Subcutaneous abdominal adipose tissue (tissue), 5 donors: ENCODE measurements at regions not wholly inside any gene's neighbourhood (a gene's known extent, or its start where the extent isn't known, plus 50 kb on each side); places are given as distances from the start of the nearest gene placed in this dataset.

Source experiments
- H3K27ac ChIP-seq: one replicate; pipeline ENCODE4 v1.7.0; 2013; ENCODE audit warnings: low read depth, mild to moderate bottlenecking, inconsistent platforms, low read length, moderate library complexity
- H3K27me3 ChIP-seq, 5 donors: one replicate each; pipeline ENCODE4 v1.7.0; 2013; ENCODE audit warnings: low read length in 5 of 5, inconsistent platforms in 1 of 5; ENCODE audit not compliant: control insufficient read depth in 5 of 5, insufficient read depth in 4 of 5
- H3K36me3 ChIP-seq, 5 donors: one replicate each; pipeline ENCODE4 v1.7.0; 2013; ENCODE audit warnings: low read length in 5 of 5; ENCODE audit not compliant: control insufficient read depth in 5 of 5, insufficient read depth in 5 of 5
- H3K4me1 ChIP-seq, 5 donors: one replicate each; pipeline ENCODE4 v1.7.0; 2013; ENCODE audit warnings: low read length in 5 of 5, mild to moderate bottlenecking in 3 of 5, moderate library complexity in 1 of 5; ENCODE audit not compliant: control insufficient read depth in 5 of 5, insufficient read depth in 5 of 5
- H3K4me3 ChIP-seq, 5 donors: one replicate each; pipeline ENCODE4 v1.7.0; 2013; ENCODE audit warnings: low read length in 5 of 5, low read depth in 1 of 5
- H3K9ac ChIP-seq, 5 donors: one replicate each; pipeline ENCODE4 v1.7.0; 2013; ENCODE audit warnings: low read length in 5 of 5, mild to moderate bottlenecking in 4 of 5, moderate library complexity in 3 of 5
- H3K9me3 ChIP-seq, 5 donors: one replicate each; pipeline ENCODE4 v1.7.0; 2013; ENCODE audit warnings: low read length in 5 of 5; ENCODE audit not compliant: control insufficient read depth in 5 of 5
- donor health status: healthy.
- donor health status: healthy.
- donor health status: healthy.
- donor health status: healthy.
- donor health status: healthy.

DNA sequence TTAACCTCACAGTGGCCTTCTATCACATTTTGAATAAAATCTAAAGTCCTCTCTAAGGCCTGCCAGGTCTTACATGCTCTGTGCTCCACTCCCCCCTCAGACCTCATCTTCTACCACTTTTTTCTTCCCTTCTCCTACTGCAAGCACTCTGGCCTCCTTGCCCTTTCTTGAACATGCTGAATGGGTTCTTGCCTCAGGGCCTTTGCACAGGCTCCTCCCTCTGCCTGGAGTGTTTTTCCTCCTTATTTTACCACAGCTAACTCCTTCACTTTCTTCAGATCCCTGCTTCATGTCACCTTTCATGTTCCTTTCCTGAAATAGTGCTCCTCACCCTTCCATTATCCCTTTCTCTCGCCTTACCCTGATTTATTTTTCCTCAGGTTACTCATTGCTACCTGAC, 97.9 kb upstream of the FOXP4 start:
- Histone ChIP-seq H3K36me3 (no peaks in the 10 kb centered on the region), H3K9ac (no peak overlapping the region), H3K4me3 (no peak overlapping the region), H3K9me3 (no peaks in the 10 kb centered on the region), H3K4me1 (peaks cover 11 to 72% (median 46%) of the 10 kb centered on the region in 5 donors), H3K27me3 (no peaks in the 10 kb centered on the region), H3K27ac (no peak overlapping the region)

DNA sequence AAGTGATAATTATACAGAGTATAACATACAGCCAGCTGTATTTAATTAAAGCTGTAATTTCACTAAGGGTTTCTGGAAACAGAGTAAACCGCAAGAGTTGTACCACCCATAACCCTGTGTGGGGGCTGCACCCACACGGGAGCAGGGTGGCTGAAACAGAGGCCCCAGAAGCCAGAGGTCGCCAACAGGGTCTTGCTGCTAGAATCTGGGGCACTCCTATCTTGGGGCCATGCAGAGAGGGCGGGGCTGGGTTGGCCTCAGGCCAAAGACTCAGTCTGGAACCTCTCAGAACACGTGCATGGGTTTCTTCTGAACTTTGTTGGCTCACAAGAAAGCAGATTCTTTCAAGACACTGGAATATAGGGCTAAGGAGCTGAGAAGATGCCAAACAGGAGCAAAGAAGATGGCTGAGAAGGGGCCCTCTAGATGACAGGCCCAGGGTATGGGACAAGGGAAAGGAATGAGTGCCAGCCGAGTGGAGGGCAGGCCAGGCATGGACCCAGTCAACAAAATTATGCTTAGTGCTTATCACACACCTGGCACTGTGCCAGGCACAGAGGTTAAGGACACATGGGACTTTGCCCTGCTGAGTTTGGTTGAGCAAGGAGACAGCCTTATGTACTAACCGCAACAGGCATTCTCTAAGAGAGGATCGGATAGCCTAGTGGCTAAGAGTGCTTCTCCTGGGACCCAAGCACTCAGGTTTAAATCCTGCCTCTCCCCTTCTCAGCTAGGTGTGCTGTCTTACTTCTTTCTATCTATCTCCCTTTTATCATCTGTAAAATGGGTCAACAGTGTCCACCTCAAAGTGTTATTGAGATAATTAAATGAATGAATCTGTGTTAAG, 96.6 kb upstream of the FOXP4 start:
- Histone ChIP-seq H3K9me3 (no peaks in the 10 kb centered on the region), H3K4me1 (peaks cover 11 to 61% (median 37%) of the 10 kb centered on the region in 5 donors), H3K4me3 (no peak overlapping the region), H3K9ac (no peak overlapping the region), H3K36me3 (no peaks in the 10 kb centered on the region), H3K27me3 (peaks cover 0 to 6% (median 0%) of the 10 kb centered on the region in 5 donors), H3K27ac (peak overlapping the region; percentile 79)

DNA sequence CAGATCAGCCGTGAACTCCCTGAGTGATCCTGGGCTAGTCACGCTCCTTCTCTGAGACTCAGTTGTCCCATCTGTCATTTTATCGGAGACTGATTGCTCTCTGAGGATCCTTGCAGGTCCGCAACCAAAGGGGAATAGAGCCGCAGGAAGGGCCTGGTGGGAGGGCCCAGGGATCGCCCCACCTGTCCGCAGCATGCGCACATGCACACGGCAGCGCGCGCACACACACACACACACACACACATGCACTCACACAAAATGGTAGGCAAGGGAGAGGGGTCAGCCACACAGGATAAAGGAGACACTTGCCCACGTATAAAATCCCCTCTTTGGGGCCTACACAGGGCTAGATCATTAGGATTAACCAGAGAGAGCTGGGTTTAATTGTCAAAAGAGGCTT, 95.6 kb upstream of the FOXP4 start:
- Histone ChIP-seq H3K36me3 (no peaks in the 10 kb centered on the region), H3K4me3 (no peak overlapping the region), H3K9me3 (no peaks in the 10 kb centered on the region), H3K9ac (no peak overlapping the region), H3K4me1 (peaks cover 11 to 58% (median 40%) of the 10 kb centered on the region in 5 donors), H3K27ac (peak overlapping the region; percentile 79), H3K27me3 (peaks cover 0 to 10% (median 0%) of the 10 kb centered on the region in 5 donors)

DNA sequence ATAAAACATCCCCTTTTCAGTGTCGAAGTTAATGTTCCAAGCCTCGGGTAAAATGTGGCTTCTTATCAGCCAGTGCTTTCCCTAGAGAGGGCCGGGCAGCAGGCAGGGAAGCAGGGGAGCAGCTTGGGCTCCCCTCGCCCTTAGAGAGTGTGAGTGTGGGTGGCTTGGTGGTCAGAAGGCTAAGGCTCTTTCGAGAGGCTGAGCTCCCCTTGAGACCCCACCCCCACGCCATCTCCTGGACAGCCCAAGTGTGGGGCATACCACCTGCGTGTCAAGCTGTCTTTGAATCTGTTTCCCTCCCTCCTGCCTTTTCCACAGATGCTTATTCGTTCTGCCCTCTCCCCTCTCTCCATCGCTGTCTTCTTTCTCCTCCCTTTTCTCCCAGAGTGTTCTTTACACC, 95.1 kb upstream of the FOXP4 start:
- no peaks in the 10 kb centered on the region for H3K9me3 ChIP-seq
- peak overlapping the region in 1 of 5 donors; percentile 9 for H3K4me3 ChIP-seq
- peak overlapping the region; percentile 79 for H3K27ac ChIP-seq
- H3K36me3 ChIP-seq, result no peaks in the 10 kb centered on the region
- peak overlapping the region in 1 of 5 donors; percentile 20 for H3K9ac ChIP-seq
- peaks cover 11 to 63% (median 41%) of the 10 kb centered on the region in 5 donors for H3K4me1 ChIP-seq
- peaks cover 0 to 10% (median 0%) of the 10 kb centered on the region in 5 donors for H3K27me3 ChIP-seq

DNA sequence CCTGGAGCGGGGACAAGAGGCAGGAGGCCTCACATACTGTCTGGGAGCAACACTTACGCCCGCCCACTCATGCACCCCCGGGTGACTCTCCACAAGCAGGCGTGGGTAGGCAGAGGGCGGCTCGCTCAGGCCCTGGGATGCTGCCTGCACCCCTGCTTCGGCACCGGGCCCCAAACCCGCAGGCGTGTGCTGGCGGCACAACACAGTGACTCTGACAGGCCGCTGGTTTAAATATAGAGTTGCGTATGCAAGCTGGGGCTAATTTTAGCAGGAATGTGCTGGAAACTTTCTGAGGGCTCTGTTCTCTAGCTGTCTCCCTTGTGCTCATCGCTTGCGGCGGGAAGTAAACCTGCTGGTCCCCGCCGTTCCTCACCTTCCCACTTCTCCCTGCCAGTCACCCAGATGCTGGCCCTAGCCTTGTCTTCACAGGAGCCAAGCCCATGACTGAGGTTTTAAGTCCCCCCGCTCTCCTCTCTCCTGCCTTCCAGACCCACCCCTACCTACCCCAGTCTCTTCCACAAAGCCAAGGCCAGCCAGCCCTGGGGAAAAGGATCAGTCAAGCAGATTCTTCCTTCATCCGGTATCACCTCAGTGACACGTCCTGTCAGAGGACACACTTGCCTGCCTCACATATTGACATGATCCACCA, 94.5 kb upstream of the FOXP4 start:
- Histone ChIP-seq H3K9me3 (no peaks in the 10 kb centered on the region), H3K4me1 (peaks cover 11 to 66% (median 42%) of the 10 kb centered on the region in 5 donors), H3K27ac (peak overlapping the region; percentile 79), H3K4me3 (no peak overlapping the region), H3K27me3 (peaks cover 0 to 10% (median 0%) of the 10 kb centered on the region in 5 donors), H3K36me3 (no peaks in the 10 kb centered on the region), H3K9ac (peak overlapping the region in 2 of 5 donors; percentile 20 to 38)

DNA sequence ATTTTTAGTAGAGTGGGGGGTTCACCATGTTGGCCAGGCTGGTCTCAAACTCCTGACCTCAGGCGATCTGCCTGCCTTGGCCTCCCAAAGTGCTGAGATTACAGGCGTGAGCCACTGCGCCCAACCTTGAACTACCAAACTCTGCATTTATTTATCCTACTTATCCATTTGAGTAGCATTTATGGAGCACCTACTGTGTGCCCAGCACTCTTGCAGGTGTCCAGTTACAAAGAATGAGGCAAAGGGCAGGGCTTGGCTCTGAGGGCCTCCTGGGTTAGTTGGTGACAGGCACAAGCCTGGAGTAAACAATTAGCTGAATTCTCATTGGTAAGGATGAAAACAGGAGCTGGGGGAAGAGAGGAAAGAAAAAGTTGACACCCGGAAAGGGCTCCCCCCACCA, 93.4 kb upstream of the FOXP4 start:
- Histone ChIP-seq H3K27ac (no peak overlapping the region), H3K9me3 (no peaks in the 10 kb centered on the region), H3K27me3 (peaks cover 0 to 10% (median 0%) of the 10 kb centered on the region in 5 donors), H3K36me3 (no peaks in the 10 kb centered on the region), H3K4me3 (no peak overlapping the region), H3K4me1 (peaks cover 11 to 64% (median 42%) of the 10 kb centered on the region in 5 donors), H3K9ac (no peak overlapping the region)

DNA sequence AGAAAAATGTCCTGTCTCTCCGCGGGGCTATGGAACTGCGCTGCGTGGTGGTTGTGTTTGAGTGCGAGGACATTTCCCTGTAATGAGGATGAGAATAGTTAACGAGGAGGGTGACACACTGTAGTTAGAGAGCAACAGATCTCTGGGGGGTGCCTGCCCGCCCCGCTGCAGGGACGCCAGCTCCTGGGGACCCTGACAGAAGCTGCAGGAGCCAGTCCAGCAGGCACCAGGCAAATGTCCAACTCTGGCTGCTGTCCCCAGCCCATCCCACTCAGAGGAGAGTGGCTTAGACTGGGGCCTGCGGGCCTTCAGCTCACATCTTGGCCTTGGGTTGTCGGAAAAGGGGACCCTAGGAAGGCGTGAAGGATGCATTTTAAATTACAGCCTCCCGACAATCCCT, 92.9 kb upstream of the FOXP4 start:
- no peak overlapping the region for H3K4me3 ChIP-seq

DNA sequence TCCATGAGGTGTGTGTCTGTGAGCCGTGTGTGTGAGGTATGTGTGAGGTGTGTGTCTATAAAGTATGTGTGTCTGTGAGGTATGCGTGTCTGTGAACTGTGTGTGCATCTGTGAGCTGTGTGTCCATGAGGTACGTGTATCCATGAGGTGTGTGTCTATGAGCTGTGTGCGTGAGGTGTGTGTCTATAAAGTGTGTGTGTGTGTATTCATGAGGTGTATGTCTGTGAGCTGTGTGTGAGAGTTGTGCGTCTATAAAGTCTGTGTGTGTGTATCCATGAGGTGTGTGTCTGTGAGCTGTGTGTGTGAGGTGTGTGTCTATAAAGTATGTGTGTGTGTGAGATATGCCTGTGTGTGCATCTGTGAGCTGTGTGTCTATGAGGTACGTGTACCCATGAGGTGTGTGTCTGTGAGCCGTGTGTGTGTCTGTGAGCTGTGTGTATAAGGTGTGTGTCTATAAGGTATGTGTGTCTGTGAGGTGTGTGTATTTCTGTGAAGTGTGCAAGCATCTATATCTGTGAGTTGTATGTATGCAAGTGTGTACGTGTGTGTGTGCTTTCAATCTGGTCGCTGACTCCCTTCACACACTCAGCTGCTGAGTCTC, 91.9 kb upstream of the FOXP4 start:
- Histone ChIP-seq H3K27ac (no peak overlapping the region), H3K36me3 (no peaks in the 10 kb centered on the region), H3K4me1 (peaks cover 11 to 52% (median 38%) of the 10 kb centered on the region in 5 donors), H3K9me3 (no peaks in the 10 kb centered on the region), H3K9ac (no peak overlapping the region), H3K27me3 (peaks cover 0 to 10% (median 0%) of the 10 kb centered on the region in 5 donors), H3K4me3 (no peak overlapping the region)

More for the DNA sequence above, 92.9 kb upstream of the FOXP4 start:
- peaks cover 0 to 10% (median 0%) of the 10 kb centered on the region in 5 donors for H3K27me3 ChIP-seq
- no peak overlapping the region for H3K9ac ChIP-seq
- H3K4me1 ChIP-seq, result peaks cover 11 to 62% (median 42%) of the 10 kb centered on the region in 5 donors
- no peak overlapping the region for H3K27ac ChIP-seq
- H3K9me3 ChIP-seq, result no peaks in the 10 kb centered on the region
- H3K36me3 ChIP-seq, result no peaks in the 10 kb centered on the region

DNA sequence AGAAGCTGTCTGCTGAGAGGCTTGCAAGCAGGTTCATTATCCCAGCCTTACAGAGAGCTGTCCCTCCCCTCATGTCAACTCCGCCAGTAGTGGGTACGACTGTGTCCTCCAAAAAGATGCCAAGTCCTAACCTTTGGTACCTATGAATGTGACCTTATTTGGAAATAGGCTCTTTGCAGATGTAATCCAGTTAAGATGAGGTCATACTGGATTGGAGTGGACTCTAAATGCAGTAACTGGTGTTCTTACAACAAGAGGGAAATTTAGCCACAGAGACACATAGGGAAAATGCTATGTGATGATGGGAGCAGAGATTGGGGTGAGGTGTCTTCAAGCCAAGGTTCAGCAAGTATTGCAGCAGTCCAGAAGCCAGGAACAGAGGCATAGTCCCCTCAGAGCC, 90.8 kb upstream of the FOXP4 start:
- Histone ChIP-seq H3K9ac (no peak overlapping the region), H3K27me3 (peaks cover 0 to 10% (median 0%) of the 10 kb centered on the region in 5 donors), H3K27ac (no peak overlapping the region), H3K9me3 (no peaks in the 10 kb centered on the region), H3K4me3 (no peak overlapping the region), H3K36me3 (no peaks in the 10 kb centered on the region), H3K4me1 (peaks cover 6 to 41% (median 27%) of the 10 kb centered on the region in 5 donors)

DNA sequence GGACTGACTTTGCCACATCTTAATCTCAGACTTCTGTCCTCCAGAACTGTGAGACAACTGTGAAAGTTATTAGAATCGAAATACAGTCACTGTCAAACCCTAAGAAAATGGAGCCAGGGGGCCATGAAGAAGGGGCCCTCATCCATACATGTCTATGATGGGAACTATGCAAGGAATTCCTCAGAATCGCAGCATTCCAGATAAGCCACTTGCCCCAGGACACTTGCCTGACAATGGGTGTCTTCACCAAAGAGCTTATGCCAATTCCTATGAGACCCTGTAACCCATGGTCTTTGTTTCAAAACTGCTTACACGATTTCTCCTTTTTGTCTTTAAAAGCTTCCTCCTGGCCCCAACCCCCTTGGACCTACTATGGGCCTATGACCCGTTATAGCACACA, 90.4 kb upstream of the FOXP4 start:
- Histone ChIP-seq H3K9ac (no peak overlapping the region), H3K27ac (no peak overlapping the region), H3K4me3 (no peak overlapping the region), H3K9me3 (no peaks in the 10 kb centered on the region), H3K4me1 (peaks cover 6 to 37% (median 23%) of the 10 kb centered on the region in 5 donors), H3K36me3 (no peaks in the 10 kb centered on the region), H3K27me3 (peaks cover 0 to 10% (median 0%) of the 10 kb centered on the region in 5 donors)
